Stimulated activated memory B cell treated with anti-CD40 and anti-IgM and Interleukin-4, amounts not matched to agents 10 μg/mL and 1 μg/mL and 100 μg/mL, for 72 hours (primary cell): ENCODE measurements at regions not wholly inside any gene's neighbourhood (a gene's known extent, or its start where the extent isn't known, plus 50 kb on each side); places are given as distances from the start of the nearest gene placed in this dataset.
"Not testable (repeated sequence)": the region's sequence is repeated elsewhere in the genome, so short reads cannot be mapped to it uniquely, and the experiment has no call there.

Source experiments
- ATAC-seq: fragments of 150-1000 bp; cut with Tn5 transposase; 2 replicates; pipeline ENCODE4 v1.10.0; 2021
- H3K27ac Mint-ChIP-seq: one replicate; pipeline ENCODE4 v1.8.0; 2022; ENCODE audit warnings: mild to moderate bottlenecking, mixed read lengths
- H3K27me3 Mint-ChIP-seq: one replicate; pipeline ENCODE4 v1.8.0; 2022; ENCODE audit warnings: mixed read lengths
- H3K36me3 Mint-ChIP-seq: one replicate; pipeline ENCODE4 v1.8.0; 2022; ENCODE audit warnings: mixed read lengths
- H3K4me1 Mint-ChIP-seq: one replicate; pipeline ENCODE4 v1.8.0; 2022; ENCODE audit warnings: mixed read lengths
- H3K4me3 Mint-ChIP-seq: one replicate; pipeline ENCODE4 v1.8.0; 2022; ENCODE audit warnings: mild to moderate bottlenecking, moderate library complexity, mixed read lengths
- H3K9me3 Mint-ChIP-seq: one replicate; pipeline ENCODE4 v1.8.0; 2022; ENCODE audit warnings: mixed read lengths

GRCh38 chr9:31061592-31061991, 1322.9 kb upstream of the ACO1 start:
- not testable (repeated sequence) for H3K4me3 Mint-ChIP-seq, H3K27me3 Mint-ChIP-seq, H3K4me1 Mint-ChIP-seq, ATAC-seq, H3K27ac Mint-ChIP-seq, H3K36me3 Mint-ChIP-seq, H3K9me3 Mint-ChIP-seq

GRCh38 chr9:31065691-31066090, 1318.8 kb upstream of the ACO1 start:
- no peaks in the 10 kb centered on the region for H3K4me1 Mint-ChIP-seq
- H3K36me3 Mint-ChIP-seq = no peaks in the 10 kb centered on the region
- H3K4me3 Mint-ChIP-seq = no peak overlapping the region
- no peak for ATAC-seq
- H3K27me3 Mint-ChIP-seq = no peaks in the 10 kb centered on the region
- H3K9me3 Mint-ChIP-seq = no peaks in the 10 kb centered on the region
- no peak overlapping the region for H3K27ac Mint-ChIP-seq

GRCh38 chr9:31067418-31067817, 1317.0 kb upstream of the ACO1 start:
- H3K4me3 Mint-ChIP-seq = no peak overlapping the region
- no peak for ATAC-seq
- H3K36me3 Mint-ChIP-seq = no peaks in the 10 kb centered on the region
- no peaks in the 10 kb centered on the region for H3K9me3 Mint-ChIP-seq
- no peaks in the 10 kb centered on the region for H3K4me1 Mint-ChIP-seq
- H3K27me3 Mint-ChIP-seq = no peaks in the 10 kb centered on the region
- H3K27ac Mint-ChIP-seq = no peak overlapping the region

GRCh38 chr9:31071606-31072286, 1312.7 kb upstream of the ACO1 start:
- no peaks in the 10 kb centered on the region for H3K4me1 Mint-ChIP-seq
- H3K27me3 Mint-ChIP-seq = no peaks in the 10 kb centered on the region
- H3K36me3 Mint-ChIP-seq = no peaks in the 10 kb centered on the region
- no peaks in the 10 kb centered on the region for H3K9me3 Mint-ChIP-seq
- no peak overlapping the region for H3K27ac Mint-ChIP-seq
- no peak overlapping the region for H3K4me3 Mint-ChIP-seq
- peak; percentile 16 for ATAC-seq

- H3K4me1 Mint-ChIP-seq = no peaks in the 10 kb centered on the region
Measured at GRCh38 chr9:31078175-31078574, 1306.3 kb upstream of the ACO1 start.

GRCh38 chr9:31084350-31084749, 1300.1 kb upstream of the ACO1 start:
- Mint-ChIP-seq H3K27ac (no peak overlapping the region), H3K4me1 (no peaks in the 10 kb centered on the region), H3K4me3 (no peak overlapping the region), H3K36me3 (no peaks in the 10 kb centered on the region), H3K9me3 (no peaks in the 10 kb centered on the region), H3K27me3 (no peaks in the 10 kb centered on the region)
- no peak for ATAC-seq

More at GRCh38 chr9:31078175-31078574, 1306.3 kb upstream of the ACO1 start:
- Mint-ChIP-seq H3K27ac (no peak overlapping the region), H3K9me3 (no peaks in the 10 kb centered on the region), H3K36me3 (no peaks in the 10 kb centered on the region), H3K27me3 (no peaks in the 10 kb centered on the region), H3K4me3 (no peak overlapping the region)
- no peak for ATAC-seq

GRCh38 chr9:31089549-31090221, 1294.8 kb upstream of the ACO1 start:
- Mint-ChIP-seq H3K36me3 (no peaks in the 10 kb centered on the region), H3K4me1 (no peaks in the 10 kb centered on the region), H3K4me3 (no peak overlapping the region), H3K27me3 (no peaks in the 10 kb centered on the region), H3K27ac (no peak overlapping the region), H3K9me3 (no peaks in the 10 kb centered on the region)
- no peak for ATAC-seq

- Mint-ChIP-seq H3K4me1 (no peaks in the 10 kb centered on the region), H3K27me3 (no peaks in the 10 kb centered on the region), H3K36me3 (no peaks in the 10 kb centered on the region), H3K9me3 (no peaks in the 10 kb centered on the region), H3K27ac (no peak overlapping the region), H3K4me3 (no peak overlapping the region)
- no peak for ATAC-seq
Measured at GRCh38 chr9:31100311-31100710, 1284.1 kb upstream of the ACO1 start.

- no peak for ATAC-seq
- H3K4me3 Mint-ChIP-seq = no peak overlapping the region
- no peaks in the 10 kb centered on the region for H3K4me1 Mint-ChIP-seq
- no peak overlapping the region for H3K27ac Mint-ChIP-seq
- H3K27me3 Mint-ChIP-seq = no peaks in the 10 kb centered on the region
- no peaks in the 10 kb centered on the region for H3K36me3 Mint-ChIP-seq
- H3K9me3 Mint-ChIP-seq = no peaks in the 10 kb centered on the region
Measured at GRCh38 chr9:31103836-31104235, 1280.6 kb upstream of the ACO1 start.

GRCh38 chr9:31104249-31104648, 1280.2 kb upstream of the ACO1 start:
- H3K4me3 Mint-ChIP-seq = no peak overlapping the region
- no peaks in the 10 kb centered on the region for H3K4me1 Mint-ChIP-seq
- no peak for ATAC-seq
- no peaks in the 10 kb centered on the region for H3K27me3 Mint-ChIP-seq
- no peaks in the 10 kb centered on the region for H3K9me3 Mint-ChIP-seq
- no peak overlapping the region for H3K27ac Mint-ChIP-seq
- H3K36me3 Mint-ChIP-seq = no peaks in the 10 kb centered on the region

GRCh38 chr9:31112491-31112890, 1272.0 kb upstream of the ACO1 start:
- Mint-ChIP-seq H3K27ac (no peak overlapping the region), H3K4me1 (no peaks in the 10 kb centered on the region), H3K9me3 (peaks cover 3% of the 10 kb centered on the region), H3K4me3 (no peak overlapping the region), H3K27me3 (no peaks in the 10 kb centered on the region), H3K36me3 (no peaks in the 10 kb centered on the region)
- ATAC-seq = no peak

- Mint-ChIP-seq H3K27ac (no peak overlapping the region), H3K36me3 (no peaks in the 10 kb centered on the region), H3K4me3 (no peak overlapping the region), H3K9me3 (peaks cover 3% of the 10 kb centered on the region), H3K4me1 (no peaks in the 10 kb centered on the region), H3K27me3 (no peaks in the 10 kb centered on the region)
- ATAC-seq = no peak
Measured at GRCh38 chr9:31114346-31114745, 1270.1 kb upstream of the ACO1 start.

GRCh38 chr9:31119890-31120454, 1264.5 kb upstream of the ACO1 start:
- Mint-ChIP-seq H3K4me3 (no peak overlapping the region), H3K27me3 (no peaks in the 10 kb centered on the region), H3K36me3 (no peaks in the 10 kb centered on the region), H3K27ac (no peak overlapping the region), H3K9me3 (peaks cover 3% of the 10 kb centered on the region), H3K4me1 (no peaks in the 10 kb centered on the region)
- peak; percentile 39 for ATAC-seq

- H3K4me3 Mint-ChIP-seq = no peak overlapping the region
- H3K27me3 Mint-ChIP-seq = no peaks in the 10 kb centered on the region
- no peaks in the 10 kb centered on the region for H3K36me3 Mint-ChIP-seq
- H3K27ac Mint-ChIP-seq = no peak overlapping the region
- ATAC-seq = no peak
- no peaks in the 10 kb centered on the region for H3K4me1 Mint-ChIP-seq
- H3K9me3 Mint-ChIP-seq = no peaks in the 10 kb centered on the region
Measured at GRCh38 chr9:31124389-31124788, 1260.1 kb upstream of the ACO1 start.

- H3K36me3 Mint-ChIP-seq = no peaks in the 10 kb centered on the region
- no peaks in the 10 kb centered on the region for H3K4me1 Mint-ChIP-seq
- no peak overlapping the region for H3K4me3 Mint-ChIP-seq
- H3K27me3 Mint-ChIP-seq = peaks cover 6% of the 10 kb centered on the region
- no peak overlapping the region for H3K27ac Mint-ChIP-seq
- no peak for ATAC-seq
- peaks cover 3% of the 10 kb centered on the region for H3K9me3 Mint-ChIP-seq
Measured at GRCh38 chr9:31135567-31135966, 1248.9 kb upstream of the ACO1 start.

GRCh38 chr9:31136524-31136923, 1247.9 kb upstream of the ACO1 start:
- Mint-ChIP-seq H3K27me3 (peaks cover 6% of the 10 kb centered on the region), H3K36me3 (no peaks in the 10 kb centered on the region), H3K4me1 (no peaks in the 10 kb centered on the region), H3K27ac (no peak overlapping the region), H3K4me3 (no peak overlapping the region), H3K9me3 (peaks cover 3% of the 10 kb centered on the region)
- ATAC-seq = no peak
